ENCODE measurements at regions not wholly inside any gene's neighbourhood (a gene's known extent, or its start where the extent isn't known, plus 50 kb on each side); places are given as distances from the start of the nearest gene placed in this dataset.

GRCh38 chr2:47238638-47239037, 62.3 kb upstream of the CALM2 start:
- H3K36me3 ChIP-seq: no peaks in the 10 kb centered on the region
- DNase-seq: no peak
- TF ChIP-seq CTCF (IDR thresholded peaks at IDR 0.05): no peak
- no peak overlapping the region for H3K27ac ChIP-seq
- H3K27me3 ChIP-seq (ENCODE audit: low read depth): no peaks in the 10 kb centered on the region
- no peak overlapping the region for H3K4me3 ChIP-seq
- ATAC-seq: no peak
- no peaks in the 10 kb centered on the region for H3K4me1 ChIP-seq
- intact Hi-C loops (cut with DNase I): no loop called here
- no peaks in the 10 kb centered on the region for H3K9me3 ChIP-seq

- intact Hi-C loops (cut with DNase I): no loop called here
- DNase-seq (no peak), ATAC-seq (no peak)
- H3K27me3 ChIP-seq (ENCODE audit: low read depth): no peaks in the 10 kb centered on the region
- no peak overlapping the region for H3K4me3 ChIP-seq
- H3K9me3 ChIP-seq: no peaks in the 10 kb centered on the region
- no peaks in the 10 kb centered on the region for H3K4me1 ChIP-seq
- H3K27ac ChIP-seq: no peak overlapping the region
- no peaks in the 10 kb centered on the region for H3K36me3 ChIP-seq
- TF ChIP-seq CTCF (IDR thresholded peaks at IDR 0.05): no peak
Observed at GRCh38 chr2:47237375-47238334, 61.3 kb upstream of the CALM2 start.

GRCh38 chr2:47236503-47237215, 60.3 kb upstream of the CALM2 start:
- ATAC-seq: no peak
- H3K9me3 ChIP-seq: no peaks in the 10 kb centered on the region
- H3K4me1 ChIP-seq: no peaks in the 10 kb centered on the region
- no peak overlapping the region for H3K27ac ChIP-seq
- TF ChIP-seq CTCF (IDR thresholded peaks at IDR 0.05): no peak
- intact Hi-C loops (cut with DNase I): no loop called here
- no peaks in the 10 kb centered on the region for H3K36me3 ChIP-seq
- no peak overlapping the region for H3K4me3 ChIP-seq
- no peak for DNase-seq
- H3K27me3 ChIP-seq (ENCODE audit: low read depth): no peaks in the 10 kb centered on the region

- no peak for TF ChIP-seq CTCF (IDR thresholded peaks at IDR 0.05)
- no peak for ATAC-seq
Observed at GRCh38 chr2:47235132-47235531, 58.8 kb upstream of the CALM2 start.

GRCh38 chr2:47234456-47234855, 58.1 kb upstream of the CALM2 start:
- H3K27me3 ChIP-seq (ENCODE audit: low read depth): no peaks in the 10 kb centered on the region
- H3K4me3 ChIP-seq: no peak overlapping the region
- intact Hi-C loops (cut with DNase I): no loop called here
- ATAC-seq: no peak
- no peaks in the 10 kb centered on the region for H3K36me3 ChIP-seq
- DNase-seq: no peak
- TF ChIP-seq CTCF (IDR thresholded peaks at IDR 0.05): no peak
- no peak overlapping the region for H3K27ac ChIP-seq
- no peaks in the 10 kb centered on the region for H3K9me3 ChIP-seq
- H3K4me1 ChIP-seq: no peaks in the 10 kb centered on the region

More at GRCh38 chr2:47235132-47235531, 58.8 kb upstream of the CALM2 start:
- Histone ChIP-seq H3K27me3 (ENCODE audit: low read depth) (no peaks in the 10 kb centered on the region), H3K27ac (no peak overlapping the region), H3K36me3 (no peaks in the 10 kb centered on the region), H3K4me3 (no peak overlapping the region), H3K9me3 (no peaks in the 10 kb centered on the region), H3K4me1 (no peaks in the 10 kb centered on the region)
- intact Hi-C loops (cut with DNase I): no loop called here
- DNase-seq: no peak

Measured in lower lobe of right lung (tissue), 2 donors.